Right lobe of liver (tissue), 4 donors: ENCODE measurements at regions not wholly inside any gene's neighbourhood (a gene's known extent, or its start where the extent isn't known, plus 50 kb on each side); places are given as distances from the start of the nearest gene placed in this dataset.

ENCODE experiments used
- CTCF ChIP-seq, 4 donors: fragments of 200-600 bp in 3 of 4; fragments of 450-650 bp in 1 of 4; IDR thresholded peaks; one replicate each; pipeline versions ENCODE4 v1.5.1 to v1.8.0; 2016 to 2022; ENCODE audit warnings: antibody characterized with exemption in 4 of 4, mild to moderate bottlenecking in 2 of 4
- POLR2A ChIP-seq: fragments of 450-650 bp; IDR thresholded peaks from one replicate; pipeline ENCODE4 v1.6.1; 2017; ENCODE audit warnings: antibody characterized with exemption, mild to moderate bottlenecking
- donor health status: DM: no; HTN: no; CAD: no.
- donor health status: DM: no; HTN: no; CAD: no.
- donor health status: DM: no; HTN: yes; CAD: no.

- TF ChIP-seq CTCF (IDR thresholded peaks at IDR 0.05) (no peak), POLR2A (no peak)
These were observed 257.8 kb upstream of the CRY1 start for GRCh38 chr12:107351109-107351508.
